ENCODE measurements at regions not wholly inside any gene's neighbourhood (a gene's known extent, or its start where the extent isn't known, plus 50 kb on each side); places are given as distances from the start of the nearest gene placed in this dataset.
"Not testable (repeated sequence)": the region's sequence is repeated elsewhere in the genome, so short reads cannot be mapped to it uniquely, and the experiment has no call there.

GRCh38 chrX:35221391-35221790 lies 278.8 kb downstream of the FAM47B start:
- H3K36me3 ChIP-seq; DNase-seq; H3K27ac ChIP-seq; H3K4me3 ChIP-seq (ENCODE audit: low read depth, low read length); H3K9me3 ChIP-seq (ENCODE audit: severe bottlenecking); H3K27me3 ChIP-seq (ENCODE audit: insufficient read depth, low read depth, severe bottlenecking): not testable (repeated sequence)

- no peak for DNase-seq
- H3K9me3 ChIP-seq (ENCODE audit: severe bottlenecking) = no peaks in the 10 kb centered on the region
- peaks cover 11% of the 10 kb centered on the region for H3K27me3 ChIP-seq (ENCODE audit: insufficient read depth, low read depth, severe bottlenecking)
- no peak overlapping the region for H3K27ac ChIP-seq
- H3K36me3 ChIP-seq = no peaks in the 10 kb centered on the region
- TF ChIP-seq CTCF (IDR thresholded peaks at IDR 0.05; ENCODE audit: low read depth, low read length) = no peak
- H3K4me3 ChIP-seq (ENCODE audit: low read depth, low read length) = no peak overlapping the region
Observed at GRCh38 chrX:35244088-35244741, 301.6 kb downstream of the FAM47B start.

- Histone ChIP-seq H3K9me3 (ENCODE audit: severe bottlenecking) (no peaks in the 10 kb centered on the region), H3K27me3 (ENCODE audit: insufficient read depth, low read depth, severe bottlenecking) (peaks cover 11% of the 10 kb centered on the region), H3K27ac (no peak overlapping the region), H3K4me3 (ENCODE audit: low read depth, low read length) (no peak overlapping the region), H3K36me3 (no peaks in the 10 kb centered on the region)
- TF ChIP-seq CTCF (IDR thresholded peaks at IDR 0.05; ENCODE audit: low read depth, low read length) = no peak
- no peak for DNase-seq
Observed at GRCh38 chrX:35244796-35245508, 302.4 kb downstream of the FAM47B start.

GRCh38 chrX:35251226-35251625 lies 308.6 kb downstream of the FAM47B start:
- no peaks in the 10 kb centered on the region for H3K9me3 ChIP-seq (ENCODE audit: severe bottlenecking)
- H3K27me3 ChIP-seq (ENCODE audit: insufficient read depth, low read depth, severe bottlenecking) = no peaks in the 10 kb centered on the region
- no peak overlapping the region for H3K4me3 ChIP-seq (ENCODE audit: low read depth, low read length)
- no peaks in the 10 kb centered on the region for H3K36me3 ChIP-seq
- no peak for TF ChIP-seq CTCF (IDR thresholded peaks at IDR 0.05; ENCODE audit: low read depth, low read length)
- H3K27ac ChIP-seq = no peak overlapping the region
- no peak for DNase-seq

- no peaks in the 10 kb centered on the region for H3K36me3 ChIP-seq
Observed at GRCh38 chrX:35276115-35276514, 333.5 kb downstream of the FAM47B start.

More at GRCh38 chrX:35276115-35276514, 333.5 kb downstream of the FAM47B start:
- no peak for TF ChIP-seq CTCF (IDR thresholded peaks at IDR 0.05; ENCODE audit: low read depth, low read length)
- Histone ChIP-seq H3K4me3 (ENCODE audit: low read depth, low read length) (no peak overlapping the region), H3K27me3 (ENCODE audit: insufficient read depth, low read depth, severe bottlenecking) (peaks cover 2% of the 10 kb centered on the region), H3K27ac (no peak overlapping the region), H3K9me3 (ENCODE audit: severe bottlenecking) (no peaks in the 10 kb centered on the region)
- DNase-seq = no peak

All from WERI-Rb-1 (cell line).